HG02938 (cell line): ENCODE measurements at regions not wholly inside any gene's neighbourhood (a gene's known extent, or its start where the extent isn't known, plus 50 kb on each side); places are given as distances from the start of the nearest gene placed in this dataset.
A peak's percentile ranks its signal among the peaks of the same experiment; 100 is the strongest.

Experiments used
- ATAC-seq: cut with Tn5 transposase; IDR thresholded peaks from one replicate; pipeline ENCODE4 v1.9.1; 2021; ENCODE audit warnings: mild to moderate bottlenecking, moderate library complexity; ENCODE audit not compliant: unreplicated experiment

DNA sequence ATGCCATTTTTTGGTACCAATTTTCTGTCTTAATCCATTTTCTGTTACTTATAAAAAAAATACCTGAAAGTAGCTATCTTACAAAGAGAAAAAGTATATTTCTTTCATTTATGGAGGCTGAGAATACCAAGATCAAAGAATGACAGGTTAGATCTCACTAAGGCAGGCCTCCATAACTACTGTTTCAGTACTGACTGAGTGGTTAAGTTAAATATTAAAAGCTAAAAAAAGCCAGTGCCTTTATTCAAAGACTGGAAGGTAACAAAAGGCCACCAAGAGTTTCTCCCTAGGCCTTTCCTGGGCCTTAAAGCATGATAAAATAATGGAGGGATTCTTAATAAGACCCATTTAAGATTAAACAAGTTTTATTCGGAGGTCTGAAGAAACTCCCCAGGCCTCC, 687.7 kb upstream of the ADGRL4 start:
- peak; percentile 54 for ATAC-seq

- ATAC-seq, result no peak
These were observed 687.0 kb upstream of the ADGRL4 start for GRCh38 chr1:79693441-79694114.

GRCh38 chr1:79692519-79692918, 686.0 kb upstream of the ADGRL4 start:
- ATAC-seq, result no peak

DNA sequence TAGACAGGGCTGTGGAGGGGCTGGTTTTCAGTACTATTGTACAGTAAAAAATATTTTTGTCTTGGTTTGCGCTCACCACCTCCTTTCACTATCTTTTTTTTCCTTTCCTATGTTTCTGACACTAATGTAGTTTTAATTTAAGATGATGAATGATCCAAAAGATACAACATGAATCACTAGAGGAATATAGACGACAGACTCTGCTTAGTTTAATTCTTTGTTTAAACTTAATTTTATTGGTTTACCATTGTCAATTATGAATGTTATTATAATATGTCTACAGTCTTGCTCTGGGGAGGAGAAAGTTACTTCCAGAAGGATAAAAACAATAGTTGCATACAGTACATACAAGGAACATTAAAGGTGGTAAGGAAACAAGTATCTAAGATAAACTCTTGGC, 682.4 kb upstream of the ADGRL4 start:
- ATAC-seq, result no peak

GRCh38 chr1:79683420-79683819, 676.9 kb upstream of the ADGRL4 start:
- ATAC-seq, result no peak

DNA sequence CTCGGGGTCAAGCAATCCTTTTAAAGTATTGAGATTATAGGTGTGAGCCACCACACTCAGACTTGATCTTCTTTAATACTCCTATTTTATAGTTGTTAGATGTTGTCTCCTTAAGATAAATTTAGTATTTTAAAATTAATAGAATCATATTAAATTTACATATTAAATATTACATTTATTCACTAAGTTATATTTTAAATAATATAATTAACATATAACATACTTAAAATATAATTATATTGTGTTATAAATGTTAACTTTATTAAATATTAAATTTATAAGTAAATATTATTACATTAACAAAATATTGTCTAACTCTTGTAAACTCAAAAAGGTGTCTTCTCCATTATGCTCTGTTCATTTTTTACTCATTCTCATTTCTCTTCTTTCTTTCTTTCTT, 675.9 kb upstream of the ADGRL4 start:
- ATAC-seq, result no peak

DNA sequence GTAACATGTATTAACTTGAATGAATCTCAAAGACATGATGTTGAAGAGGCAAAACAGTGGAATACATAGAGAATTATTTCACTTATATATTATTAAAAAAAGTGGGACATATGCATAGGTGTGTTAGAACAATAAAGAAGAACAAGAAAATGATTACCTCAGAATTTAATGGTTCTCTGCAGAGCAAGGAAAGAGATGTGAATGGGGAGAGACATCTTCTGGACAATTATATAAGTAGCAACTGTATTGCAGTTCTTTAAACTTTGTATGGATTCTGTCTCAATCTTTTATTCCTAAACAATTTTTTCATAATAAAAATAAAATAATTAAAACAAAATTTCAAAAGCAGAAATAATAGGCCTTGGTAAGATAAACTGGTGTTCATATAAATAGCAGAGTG, 674.9 kb upstream of the ADGRL4 start:
- no peak for ATAC-seq

DNA sequence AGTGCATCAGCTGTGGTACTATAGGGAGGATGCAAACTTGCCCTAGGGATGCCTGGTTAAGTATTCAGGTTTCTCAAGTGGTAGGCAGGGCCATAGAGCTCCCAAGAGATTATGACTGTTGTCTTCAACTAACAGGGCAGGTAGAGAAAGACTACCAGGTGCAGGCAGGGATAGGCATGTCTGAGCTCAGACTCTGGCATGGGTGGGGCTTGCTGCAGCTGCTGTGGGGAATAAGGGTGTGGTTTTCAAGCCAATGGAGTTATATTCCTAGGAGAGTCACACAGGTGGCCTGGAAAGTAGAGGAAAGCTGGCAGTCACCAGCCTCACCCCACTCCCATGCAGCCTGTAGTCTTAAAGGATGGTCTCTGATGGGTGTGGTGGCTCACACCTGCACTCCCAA, 673.4 kb upstream of the ADGRL4 start:
- no peak for ATAC-seq

- ATAC-seq, result peak; percentile 92
These were observed 661.5 kb upstream of the ADGRL4 start for GRCh38 chr1:79667848-79668696.

DNA sequence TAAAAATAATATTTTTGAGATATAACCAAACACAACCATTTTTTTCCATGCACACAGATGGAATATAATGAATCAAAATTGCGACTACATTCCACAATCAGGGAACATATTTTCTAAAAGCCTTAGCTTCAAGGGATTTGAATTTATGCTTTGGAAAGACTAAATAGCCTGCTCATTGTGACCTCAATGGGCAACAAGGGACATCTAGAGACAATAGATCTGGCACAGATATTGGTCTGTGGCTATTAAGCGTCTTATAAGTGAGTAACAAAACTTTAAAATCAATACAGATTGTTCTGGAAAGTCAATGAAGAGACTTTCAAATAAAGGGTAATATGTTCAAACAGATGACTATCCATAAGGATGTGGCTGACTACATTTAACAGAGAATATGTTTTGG, 660.6 kb upstream of the ADGRL4 start:
- ATAC-seq, result no peak

DNA sequence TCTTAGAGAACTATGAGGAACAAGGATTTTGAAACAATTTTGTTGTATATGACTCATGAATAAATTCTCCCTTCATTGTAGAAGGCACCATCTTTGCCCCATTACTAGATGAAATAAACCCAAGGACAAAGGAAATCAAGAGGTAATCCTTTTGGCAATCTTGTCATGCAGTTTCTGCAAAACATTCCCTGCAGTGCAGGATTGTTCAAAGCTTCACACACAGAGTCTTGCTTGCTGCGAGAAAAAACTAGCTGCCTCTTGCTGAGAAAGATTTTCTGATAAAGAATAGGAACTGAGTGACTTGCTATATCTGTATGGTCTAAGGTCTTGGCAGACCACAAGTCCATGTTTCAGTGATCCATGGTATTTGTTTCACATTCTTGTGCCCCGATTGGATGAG, 657.4 kb upstream of the ADGRL4 start:
- no peak for ATAC-seq

GRCh38 chr1:79662596-79662995, 656.1 kb upstream of the ADGRL4 start:
- ATAC-seq, result no peak

DNA sequence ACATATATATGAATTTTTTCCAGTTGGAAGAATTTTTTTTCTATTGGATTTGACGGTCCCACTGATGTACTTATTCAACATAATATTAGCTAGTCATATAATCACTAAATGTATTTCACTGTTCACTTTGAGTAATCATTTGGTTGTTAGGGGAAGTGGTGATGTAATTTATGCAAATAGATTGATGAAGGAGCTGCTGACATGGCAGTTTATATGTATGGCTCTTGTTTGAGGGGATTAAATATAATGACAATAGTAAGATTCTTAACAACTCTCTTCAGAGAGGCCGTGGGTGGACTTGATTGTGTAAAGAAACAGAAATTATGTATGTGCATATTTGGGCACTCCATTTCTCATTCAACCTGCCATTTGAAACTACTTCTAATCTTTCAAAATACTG, 653.6 kb upstream of the ADGRL4 start:
- peak; percentile 79 for ATAC-seq

- no peak for ATAC-seq
These were observed 651.6 kb upstream of the ADGRL4 start for GRCh38 chr1:79657951-79658658.

GRCh38 chr1:79655876-79656275, 649.3 kb upstream of the ADGRL4 start:
- no peak for ATAC-seq

DNA sequence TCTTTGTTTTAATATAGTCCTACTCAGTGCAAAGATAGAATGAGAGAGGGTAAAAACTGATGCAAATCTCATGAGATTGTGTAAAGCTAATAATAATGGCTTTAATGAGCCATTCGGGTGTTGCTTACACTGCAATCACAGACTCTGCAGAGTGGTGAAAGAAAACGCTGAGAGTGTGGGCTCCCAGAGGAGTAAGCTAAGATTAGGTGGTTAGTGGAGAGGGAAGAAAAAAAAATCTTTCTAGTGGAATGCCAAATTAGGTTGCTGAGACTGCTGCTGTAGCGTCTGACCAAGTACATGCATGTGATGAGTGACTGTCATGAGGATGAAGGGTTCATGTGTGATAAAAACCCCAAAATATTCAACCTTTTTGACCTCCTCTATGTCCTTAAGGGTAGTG, 645.9 kb upstream of the ADGRL4 start:
- ATAC-seq, result no peak

DNA sequence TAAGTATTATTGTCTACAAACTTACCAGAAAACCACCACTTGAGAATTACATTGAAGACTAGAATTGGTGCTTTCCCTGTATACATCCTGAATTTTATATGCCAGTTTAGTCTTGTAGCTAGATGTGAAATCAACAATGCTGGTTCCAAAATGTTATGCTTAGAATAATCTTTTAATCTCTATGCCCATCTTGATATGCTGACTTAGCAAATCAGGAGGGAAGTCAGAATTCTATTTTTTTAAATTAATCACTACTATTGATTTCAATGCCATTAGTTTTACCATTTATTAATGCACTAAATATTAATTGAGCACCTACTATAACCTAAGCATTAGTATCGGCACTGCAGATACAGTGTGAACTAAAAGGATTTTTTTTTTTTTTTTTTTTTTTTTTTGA, 641.6 kb upstream of the ADGRL4 start:
- ATAC-seq, result no peak

- ATAC-seq, result no peak
These were observed 640.4 kb upstream of the ADGRL4 start for GRCh38 chr1:79646880-79647279.

DNA sequence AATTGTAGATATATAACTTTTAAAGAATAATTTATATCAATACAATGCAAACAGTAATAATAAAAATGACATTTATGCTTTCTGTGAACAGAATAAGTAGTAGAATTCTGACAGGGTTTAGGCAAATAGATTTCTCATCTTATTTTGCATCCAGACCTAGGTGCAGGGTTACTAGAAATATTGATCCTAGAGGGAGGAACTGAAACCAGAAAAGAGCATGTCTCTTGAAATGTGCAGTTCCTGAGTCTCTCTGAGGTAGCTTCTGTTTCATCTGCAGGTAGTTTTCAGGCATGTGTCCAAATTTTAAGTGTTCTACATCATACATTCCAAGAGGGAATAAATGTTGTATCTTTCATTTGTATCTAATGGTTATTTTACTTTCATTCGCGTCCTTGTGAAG, 631.9 kb upstream of the ADGRL4 start:
- peak; percentile 99 for ATAC-seq

- ATAC-seq, result peak; percentile 54
These were observed 626.9 kb upstream of the ADGRL4 start for GRCh38 chr1:79633456-79633855.

DNA sequence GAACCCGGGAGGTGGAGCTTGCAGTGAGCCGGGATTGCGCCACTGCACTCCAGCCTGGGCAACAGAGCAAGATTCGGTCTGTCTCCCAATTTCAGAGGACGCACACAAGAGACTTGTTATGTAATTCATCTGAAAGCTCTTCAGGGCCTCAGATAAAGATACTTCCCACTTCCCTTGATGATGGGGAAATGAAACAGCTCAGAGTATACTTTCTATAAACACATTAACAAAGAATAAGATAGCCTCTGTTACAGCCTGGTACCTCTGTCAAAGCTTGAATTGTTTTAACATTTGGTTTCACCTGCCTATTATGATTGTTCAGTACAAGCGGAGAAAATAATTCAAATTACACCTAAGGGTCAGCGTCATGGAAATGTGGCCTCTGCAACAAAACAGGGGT, 622.9 kb upstream of the ADGRL4 start:
- peak; percentile 68 for ATAC-seq

GRCh38 chr1:79617777-79618176, 611.2 kb upstream of the ADGRL4 start:
- no peak for ATAC-seq
